Retinal pigment epithelial cell (primary cell): ENCODE measurements at regions not wholly inside any gene's neighbourhood (a gene's known extent, or its start where the extent isn't known, plus 50 kb on each side); places are given as distances from the start of the nearest gene placed in this dataset.
"Not testable (repeated sequence)": the region's sequence is repeated elsewhere in the genome, so short reads cannot be mapped to it uniquely, and the experiment has no call there.

Source experiments
- DNase-seq: peaks from one replicate; pipeline ENCODE4 v3.0.0-alpha.2; 2010; ENCODE audit warnings: low read depth
- H3K4me3 ChIP-seq: 2 replicates; pipeline ENCODE4 v1.5.1; 2011; ENCODE audit warnings: mild to moderate bottlenecking, low read length, control low read depth, moderate library complexity
- TF ChIP-seq, protein P1 (sequence below): conservative IDR thresholded peaks from 2 replicates; pipeline ENCODE4 v1.5.1; 2011; ENCODE audit warnings: low read depth, low read length, control low read depth, inconsistent platforms

DNA sequence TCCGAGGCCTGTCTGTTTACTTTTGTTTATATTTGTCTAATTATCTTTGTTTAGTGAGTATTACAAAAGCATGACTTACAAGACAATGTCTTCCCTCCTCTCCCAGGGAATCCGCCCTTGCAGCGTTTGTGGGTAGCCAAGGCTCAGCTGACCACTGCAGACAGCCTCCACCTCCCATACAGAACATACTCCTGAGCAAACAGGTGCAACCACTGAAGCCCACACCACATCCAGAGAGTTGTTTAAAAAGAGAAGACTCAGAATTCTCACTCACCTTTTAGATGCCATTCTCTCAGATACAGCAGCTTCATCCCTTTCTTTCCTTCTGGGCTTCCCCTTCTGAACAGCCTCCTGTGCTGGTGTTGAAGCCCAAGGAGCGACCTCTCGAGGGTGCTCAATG is 103.5 kb upstream of the TMPRSS2 start:
- TF ChIP-seq, protein P1, sequence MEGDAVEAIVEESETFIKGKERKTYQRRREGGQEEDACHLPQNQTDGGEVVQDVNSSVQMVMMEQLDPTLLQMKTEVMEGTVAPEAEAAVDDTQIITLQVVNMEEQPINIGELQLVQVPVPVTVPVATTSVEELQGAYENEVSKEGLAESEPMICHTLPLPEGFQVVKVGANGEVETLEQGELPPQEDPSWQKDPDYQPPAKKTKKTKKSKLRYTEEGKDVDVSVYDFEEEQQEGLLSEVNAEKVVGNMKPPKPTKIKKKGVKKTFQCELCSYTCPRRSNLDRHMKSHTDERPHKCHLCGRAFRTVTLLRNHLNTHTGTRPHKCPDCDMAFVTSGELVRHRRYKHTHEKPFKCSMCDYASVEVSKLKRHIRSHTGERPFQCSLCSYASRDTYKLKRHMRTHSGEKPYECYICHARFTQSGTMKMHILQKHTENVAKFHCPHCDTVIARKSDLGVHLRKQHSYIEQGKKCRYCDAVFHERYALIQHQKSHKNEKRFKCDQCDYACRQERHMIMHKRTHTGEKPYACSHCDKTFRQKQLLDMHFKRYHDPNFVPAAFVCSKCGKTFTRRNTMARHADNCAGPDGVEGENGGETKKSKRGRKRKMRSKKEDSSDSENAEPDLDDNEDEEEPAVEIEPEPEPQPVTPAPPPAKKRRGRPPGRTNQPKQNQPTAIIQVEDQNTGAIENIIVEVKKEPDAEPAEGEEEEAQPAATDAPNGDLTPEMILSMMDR = no peak
- H3K4me3 ChIP-seq = no peak overlapping the region
- no peak for DNase-seq

DNA sequence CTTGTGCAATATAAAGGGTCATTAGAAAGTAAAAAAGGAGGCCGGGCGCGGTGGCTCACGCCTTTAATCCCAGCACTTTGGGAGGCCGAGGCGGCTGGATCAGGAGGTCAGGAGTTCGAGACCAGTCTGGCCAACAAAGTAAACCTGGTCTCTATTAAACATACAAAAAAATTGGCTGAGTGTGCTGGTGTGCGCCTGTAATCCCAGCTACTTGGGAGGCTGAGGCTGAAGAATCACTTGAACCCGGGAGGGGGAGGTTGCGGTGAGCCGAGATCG is 102.8 kb upstream of the TMPRSS2 start:
- not testable (repeated sequence) for DNase-seq, H3K4me3 ChIP-seq

DNA sequence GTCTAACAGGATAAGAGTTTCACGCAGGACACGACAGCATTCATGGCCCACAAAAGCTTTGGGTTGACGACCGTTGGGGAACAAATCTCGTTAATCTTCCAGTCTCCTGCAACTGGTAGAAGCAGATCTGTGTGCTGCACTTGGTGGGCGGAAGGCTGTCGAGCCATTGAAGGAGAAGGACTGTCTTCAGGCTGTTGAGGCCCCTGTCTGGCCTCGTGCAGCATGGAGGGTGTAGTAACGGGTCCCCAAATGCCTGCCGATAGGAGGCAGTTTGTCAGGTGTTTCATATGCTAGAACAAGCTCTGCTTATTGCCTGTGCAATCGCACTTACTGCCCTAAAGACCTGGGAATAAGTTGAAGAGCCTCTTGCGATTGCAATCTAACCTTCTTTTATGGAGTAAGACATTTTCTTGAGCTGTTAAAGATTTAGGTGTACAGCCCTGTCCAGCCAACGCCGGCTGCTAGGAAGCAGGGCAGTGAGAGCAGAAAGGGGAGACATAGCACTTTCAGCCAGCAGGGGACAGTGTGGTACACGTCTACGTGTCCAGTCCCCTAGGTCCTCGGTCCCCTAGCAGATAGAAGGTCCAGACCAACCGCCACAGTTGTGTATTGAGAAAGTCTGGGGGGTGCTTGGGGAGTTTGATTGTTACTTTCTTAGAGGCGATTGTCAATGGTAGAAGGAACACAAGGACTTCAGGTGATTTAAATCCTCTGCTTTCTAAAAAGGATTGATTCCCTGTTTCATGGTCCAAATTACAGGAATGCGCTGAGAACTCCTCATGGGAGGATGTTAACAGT is 102.3 kb upstream of the TMPRSS2 start:
- no peak for DNase-seq
- TF ChIP-seq, protein P1 = peak; percentile 98

DNA sequence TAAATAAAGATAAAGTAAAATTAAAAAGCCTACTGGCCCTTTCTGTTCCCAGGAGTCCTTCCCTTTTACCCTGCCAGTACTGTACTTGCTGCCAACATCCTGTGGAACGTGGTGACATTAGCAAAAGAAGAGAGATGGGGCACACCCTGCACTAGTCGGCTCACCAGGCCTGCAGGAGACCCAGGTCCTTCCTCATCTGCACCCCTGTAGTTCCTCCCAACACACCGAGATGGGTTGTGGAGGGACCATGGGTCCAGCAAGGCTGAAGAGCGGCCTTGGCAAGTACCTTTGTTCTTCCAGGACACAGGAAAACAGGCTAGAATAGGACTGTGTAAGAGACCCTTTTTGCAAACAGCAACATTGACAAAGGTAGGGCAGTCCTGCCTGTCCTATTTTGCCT is 98.7 kb upstream of the TMPRSS2 start:
- TF ChIP-seq, protein P1 = no peak
- DNase-seq = no peak
- H3K4me3 ChIP-seq = no peak overlapping the region

More for the DNA sequence above, 102.3 kb upstream of the TMPRSS2 start:
- no peak overlapping the region for H3K4me3 ChIP-seq

DNA sequence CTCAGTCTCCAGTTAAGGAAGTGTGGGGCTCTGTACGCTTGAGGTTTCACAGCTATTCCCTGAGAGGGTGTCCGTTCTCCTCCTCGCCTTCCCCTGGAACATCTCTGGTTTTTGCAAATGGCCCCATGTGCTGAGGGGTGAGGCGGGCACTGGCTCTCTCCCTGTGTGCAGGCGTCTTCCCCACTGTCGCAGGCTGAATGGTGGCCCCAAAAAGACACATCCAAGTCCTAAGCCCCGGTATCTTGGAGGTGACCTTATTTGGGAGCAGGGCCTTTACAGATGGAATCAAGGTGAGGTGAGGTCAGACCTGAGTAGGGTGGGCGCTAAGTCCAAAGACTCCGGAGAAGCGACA is 98.0 kb upstream of the TMPRSS2 start:
- DNase-seq = no peak
- TF ChIP-seq, protein P1 = no peak
- H3K4me3 ChIP-seq = no peak overlapping the region

DNA sequence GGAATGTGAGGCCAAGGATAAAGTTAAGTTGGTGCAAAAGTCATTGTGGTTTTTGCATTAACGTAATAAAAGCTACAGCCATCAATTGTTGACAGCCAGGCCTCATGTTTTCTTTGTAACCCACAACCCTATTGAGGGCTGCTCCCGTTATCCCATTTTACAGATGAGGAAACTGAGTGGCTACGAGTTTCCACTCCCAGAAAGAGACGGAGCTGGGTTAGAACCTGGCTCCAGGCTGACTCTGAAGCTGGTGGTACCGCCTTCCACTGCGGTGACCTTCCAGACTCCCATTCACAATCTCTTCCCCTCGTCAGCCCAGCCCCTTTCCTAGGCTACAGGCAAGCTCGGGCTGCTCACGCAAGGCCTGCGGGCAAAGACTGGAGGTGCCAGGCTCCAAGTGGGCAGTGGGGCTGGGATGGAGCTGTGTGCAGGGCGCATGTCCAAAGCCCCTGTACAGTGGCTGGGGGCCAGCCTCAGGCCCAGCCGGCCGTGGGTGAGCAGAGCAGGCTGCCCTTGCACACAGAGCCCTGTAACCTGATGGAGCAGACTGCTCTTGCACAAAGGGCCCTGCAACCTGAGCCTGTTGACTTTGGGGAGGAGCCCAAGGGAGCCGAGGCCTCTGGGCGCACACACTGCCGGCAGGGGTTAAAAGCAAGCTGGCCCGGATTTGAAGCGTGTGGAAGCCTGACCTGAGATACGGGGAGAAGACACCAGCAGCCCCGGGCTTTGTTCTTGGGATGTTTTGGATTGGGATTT is 97.4 kb upstream of the TMPRSS2 start:
- TF ChIP-seq, protein P1 = no peak
- DNase-seq = no peak
- no peak overlapping the region for H3K4me3 ChIP-seq

DNA sequence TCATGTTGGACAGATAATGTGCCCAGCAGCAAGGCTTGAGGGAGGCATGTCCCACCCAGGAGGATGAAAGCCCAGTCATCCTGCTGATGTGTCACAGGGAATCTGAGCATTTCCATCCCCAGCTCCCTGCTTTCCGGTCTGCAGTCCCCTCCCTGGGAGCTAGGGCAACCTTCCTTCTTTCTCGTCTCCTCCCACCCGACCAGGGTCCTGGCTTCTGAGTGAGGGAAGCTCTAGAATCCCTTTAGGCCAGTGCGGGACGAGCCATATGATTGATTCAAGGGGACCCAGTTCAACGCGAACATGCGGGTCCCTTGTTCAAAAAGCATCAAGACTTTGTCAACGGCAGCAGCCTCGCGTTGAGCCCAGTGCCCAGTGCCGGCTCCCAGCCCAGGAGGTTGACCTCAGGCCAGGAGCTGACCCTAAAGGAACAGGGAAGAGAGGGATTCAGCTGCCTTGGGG is 96.7 kb upstream of the TMPRSS2 start:
- DNase-seq = no peak
- TF ChIP-seq, protein P1 = no peak
- H3K4me3 ChIP-seq = no peak overlapping the region
